Ishikawa (cell line): ENCODE measurements at regions not wholly inside any gene's neighbourhood (a gene's known extent, or its start where the extent isn't known, plus 50 kb on each side); places are given as distances from the start of the nearest gene placed in this dataset.

Experiments
- CEBPB ChIP-seq: IDR thresholded peaks from 2 replicates; pipeline ENCODE4 v1.6.1; 2012
- CREB1 ChIP-seq: IDR thresholded peaks from 2 replicates; pipeline ENCODE4 v1.6.1; 2012; ENCODE audit warnings: low read depth
- EGR1 ChIP-seq: IDR thresholded peaks from 2 replicates; pipeline ENCODE4 v1.6.1; 2012
- EP300 ChIP-seq: IDR thresholded peaks from 2 replicates; pipeline ENCODE4 v1.6.1; 2012; ENCODE audit warnings: borderline replicate concordance
- FOXM1 ChIP-seq: IDR thresholded peaks from 2 replicates; pipeline ENCODE4 v1.6.1; 2012; ENCODE audit warnings: low read depth, borderline replicate concordance
- NFIC ChIP-seq: IDR thresholded peaks from 2 replicates; pipeline ENCODE4 v1.6.1; 2012
- RAD21 ChIP-seq: IDR thresholded peaks from 2 replicates; pipeline ENCODE4 v1.6.1; 2012; ENCODE audit warnings: low read depth
- REST ChIP-seq: IDR thresholded peaks from 2 replicates; pipeline ENCODE4 v1.6.1; 2012; ENCODE audit warnings: low read depth, mild to moderate bottlenecking
- TAF1 ChIP-seq: IDR thresholded peaks from 2 replicates; pipeline ENCODE4 v1.6.1; 2012; ENCODE audit warnings: low read depth, mild to moderate bottlenecking
- TCF12 ChIP-seq: IDR thresholded peaks from 2 replicates; pipeline ENCODE4 v1.6.1; 2012; ENCODE audit warnings: low read depth
- TEAD4 ChIP-seq: IDR thresholded peaks from 2 replicates; pipeline ENCODE4 v1.6.1; 2012
- USF1 ChIP-seq: IDR thresholded peaks from 2 replicates; pipeline ENCODE4 v1.6.1; 2012
- YY1 ChIP-seq: IDR thresholded peaks from 2 replicates; pipeline ENCODE4 v1.6.1; 2012; ENCODE audit warnings: low read depth
- ZBTB7A ChIP-seq: IDR thresholded peaks from 2 replicates; pipeline ENCODE4 v1.6.1; 2012; ENCODE audit warnings: low read depth
- TF ChIP-seq, protein P1 (sequence below): IDR thresholded peaks from 2 replicates; pipeline ENCODE4 v1.6.1; 2012

- TF ChIP-seq, protein P1, sequence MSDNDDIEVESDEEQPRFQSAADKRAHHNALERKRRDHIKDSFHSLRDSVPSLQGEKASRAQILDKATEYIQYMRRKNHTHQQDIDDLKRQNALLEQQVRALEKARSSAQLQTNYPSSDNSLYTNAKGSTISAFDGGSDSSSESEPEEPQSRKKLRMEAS, result no peak
- TF ChIP-seq TEAD4, result no peak
Measured at GRCh38 chr2:16090650-16091575, 150.6 kb downstream of the MYCN start.

GRCh38 chr2:16088802-16089112 lies 148.4 kb downstream of the MYCN start:
- TF ChIP-seq TAF1 (no peak), REST (no peak), TEAD4 (no peak), USF1 (no peak), FOXM1 (no peak), RAD21 (no peak), EP300 (no peak), CREB1 (no peak), TCF12 (no peak), YY1 (no peak), NFIC (no peak), EGR1 (no peak), ZBTB7A (no peak), CEBPB (no peak)
- TF ChIP-seq, protein P1, result no peak

DNA sequence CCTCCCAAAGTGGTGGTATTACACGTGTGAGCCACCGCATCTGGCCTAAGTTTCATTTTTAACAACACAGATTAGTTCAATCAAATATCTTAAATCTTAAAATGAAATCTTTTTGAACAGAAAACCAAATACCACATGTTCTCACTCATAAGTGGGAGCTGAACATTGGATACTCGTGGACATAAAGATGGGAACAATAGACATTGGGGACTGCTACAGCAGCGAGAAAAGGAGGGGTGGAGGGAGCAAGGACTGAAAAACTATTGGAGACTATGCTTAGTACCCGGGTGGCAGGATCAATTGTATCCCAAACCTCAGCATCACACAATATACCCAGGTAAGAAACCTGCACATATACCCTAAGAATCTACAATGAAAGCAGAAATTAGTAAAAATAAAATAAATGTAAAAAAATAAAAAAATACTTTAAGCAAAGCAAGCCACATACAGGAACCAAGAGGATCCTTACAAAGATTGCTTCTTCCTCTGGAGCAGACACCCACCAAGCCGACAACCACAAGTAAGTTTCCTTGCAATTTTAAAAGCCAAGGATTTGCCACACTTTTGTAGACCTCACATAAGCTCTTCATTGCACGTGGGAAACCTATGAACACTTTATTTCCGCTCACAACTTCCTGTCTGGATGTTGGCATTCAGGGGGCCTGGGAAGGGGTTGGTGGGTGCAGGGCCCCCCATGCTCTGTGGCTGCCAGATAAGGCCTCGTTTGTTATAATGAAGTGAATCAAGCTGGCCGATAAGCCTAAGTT lies 147.9 kb downstream of the MYCN start:
- TF ChIP-seq YY1 (no peak), REST (no peak), TCF12 (no peak), TAF1 (no peak), EP300 (no peak), CEBPB (no peak), CREB1 (no peak), TEAD4 (no peak), RAD21 (no peak)

DNA sequence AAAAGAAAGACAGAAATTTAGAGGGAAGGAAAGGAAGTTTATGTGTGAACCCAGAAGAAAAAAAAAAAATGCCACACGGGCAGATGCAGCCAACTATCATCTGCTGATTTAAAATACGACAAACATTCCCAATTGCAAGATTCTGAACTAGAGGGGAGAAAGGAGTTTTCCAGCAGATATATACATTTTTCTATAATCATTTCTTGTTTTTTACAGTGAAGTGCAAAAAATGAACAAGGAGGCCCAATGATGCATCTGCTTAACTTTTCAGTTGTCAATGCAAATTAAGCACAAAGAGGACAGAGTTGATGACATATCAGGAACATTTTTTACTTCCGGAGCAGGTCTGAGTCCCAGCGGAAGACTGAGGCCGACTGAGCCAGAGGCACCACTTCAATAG lies 144.7 kb downstream of the MYCN start:
- TF ChIP-seq TAF1 (no peak), CEBPB (no peak), TEAD4 (no peak), EGR1 (no peak), ZBTB7A (no peak), EP300 (no peak), YY1 (no peak), CREB1 (no peak), RAD21 (no peak), REST (no peak), TCF12 (no peak), NFIC (no peak), USF1 (no peak), FOXM1 (no peak)
- TF ChIP-seq, protein P1, result no peak
